GM23248 (cell line): ENCODE measurements at regions not wholly inside any gene's neighbourhood (a gene's known extent, or its start where the extent isn't known, plus 50 kb on each side); places are given as distances from the start of the nearest gene placed in this dataset.

Source experiments
- DNase-seq: peaks from one replicate; pipeline ENCODE4 v3.0.0-alpha.2; 2015
- H2AFZ ChIP-seq: fragments of 200-600 bp; sonication (generic); 2 replicates; pipeline ENCODE4 v1.6.1; 2016; ENCODE audit warnings: antibody characterized with exemption
- H3F3A ChIP-seq: fragments of 200-600 bp; sonication (generic); 2 replicates; pipeline ENCODE4 v1.6.1; 2016; ENCODE audit warnings: mild to moderate bottlenecking, antibody characterized with exemption, mixed run types; ENCODE audit not compliant: insufficient read depth
- H3K27ac ChIP-seq: fragments of 200-600 bp; sonication (generic); 2 replicates; pipeline ENCODE4 v1.5.1; 2016; ENCODE audit warnings: mild to moderate bottlenecking
- H3K27me3 ChIP-seq: fragments of 200-600 bp; sonication (generic); replicated peaks from 2 replicates; pipeline ENCODE4 v1.6.1; 2016; ENCODE audit warnings: mild to moderate bottlenecking; ENCODE audit not compliant: insufficient read depth
- H3K36me3 ChIP-seq: fragments of 200-600 bp; sonication (generic); 2 replicates; pipeline ENCODE4 v1.6.1; 2016; ENCODE audit warnings: low read depth, mild to moderate bottlenecking
- H3K4me1 ChIP-seq: fragments of 200-600 bp; sonication (generic); 2 replicates; pipeline ENCODE4 v1.6.1; 2016; ENCODE audit warnings: mild to moderate bottlenecking; ENCODE audit not compliant: insufficient read depth
- H3K4me2 ChIP-seq: fragments of 200-600 bp; sonication (generic); one replicate; pipeline ENCODE4 v1.6.1; 2016; ENCODE audit warnings: mild to moderate bottlenecking; ENCODE audit not compliant: unreplicated experiment
- H3K4me3 ChIP-seq: fragments of 200-600 bp; sonication (generic); 2 replicates; pipeline ENCODE4 v1.5.1; 2016; ENCODE audit warnings: mild to moderate bottlenecking
- H3K79me2 ChIP-seq: fragments of 200-600 bp; sonication (generic); 2 replicates; pipeline ENCODE4 v1.6.1; 2016; ENCODE audit warnings: mild to moderate bottlenecking; ENCODE audit not compliant: insufficient read depth
- H3K9ac ChIP-seq: fragments of 200-600 bp; sonication (generic); 2 replicates; pipeline ENCODE4 v1.6.1; 2016; ENCODE audit warnings: mild to moderate bottlenecking
- H3K9me2 ChIP-seq: fragments of 200-600 bp; sonication (generic); 2 replicates; pipeline ENCODE4 v1.6.1; 2016; ENCODE audit warnings: mixed run types, mild to moderate bottlenecking, moderate library complexity; ENCODE audit not compliant: insufficient read depth
- H3K9me3 ChIP-seq: fragments of 200-600 bp; sonication (generic); one replicate; pipeline ENCODE4 v1.6.1; 2017; ENCODE audit warnings: low read depth
- H4K20me1 ChIP-seq: fragments of 200-600 bp; sonication (generic); 2 replicates; pipeline ENCODE4 v1.6.0; 2016; ENCODE audit not compliant: insufficient read depth
- EZH2 ChIP-seq: fragments of 200-600 bp; sonication (generic); IDR thresholded peaks from 2 replicates; pipeline ENCODE4 v1.6.1; 2018; ENCODE audit warnings: antibody characterized with exemption, mild to moderate bottlenecking; ENCODE audit not compliant: insufficient read depth, poor library complexity, severe bottlenecking
- EZH2phosphoT487 ChIP-seq: fragments of 200-600 bp; sonication (generic); IDR thresholded peaks from 2 replicates; pipeline ENCODE4 v1.6.1; 2018; ENCODE audit warnings: antibody characterized with exemption, moderate library complexity, mild to moderate bottlenecking, low read depth; ENCODE audit not compliant: insufficient read depth
- WGBS, 2 experiments: methylation state at CpG; one replicate each; pipeline ENCODE4 v1.1.6; 2015 to 2017; ENCODE audit warnings: low lambda C conversion rate in 2 of 2, low coverage in 1 of 2; ENCODE audit errors: missing lambda C conversion rate in 2 of 2; 5-methylcytosine and 5-hydroxymethylcytosine counted together
- in situ Hi-C: fragments of 300-500 bp; cut with MboI; formaldehyde crosslinking; loops from 2 replicates; pipeline ENCODE4 v1.15.0; 2020

- Histone ChIP-seq H3K9ac (no peak overlapping the region), H3K4me3 (no peak overlapping the region), H3K9me2 (no peaks in the 10 kb centered on the region), H2AFZ (no peak overlapping the region), H3F3A (no peaks in the 10 kb centered on the region), H3K79me2 (no peaks in the 10 kb centered on the region), H3K27ac (no peak overlapping the region), H4K20me1 (no peaks in the 10 kb centered on the region), H3K27me3 (no peaks in the 10 kb centered on the region), H3K4me1 (no peaks in the 10 kb centered on the region), H3K9me3 (no peaks in the 10 kb centered on the region), H3K4me2 (no peak overlapping the region), H3K36me3 (no peaks in the 10 kb centered on the region)
- in situ Hi-C loops: loop anchor here (25.0 kb wide), 1 partner anchor 249 kb away; the partner anchor contains the start of gene CCN2
- DNase-seq: no peak
- 86 to 97% methylated on average over 3 of the region's 3 CpGs for WGBS, 2 experiments
- no peak for TF ChIP-seq EZH2
- no peak for TF ChIP-seq EZH2phosphoT487
Measured at GRCh38 chr6:132210886-132211563, 190.2 kb downstream of the MOXD1 start.

- Histone ChIP-seq H3K9me3 (no peaks in the 10 kb centered on the region), H3K4me2 (no peak overlapping the region), H3K27ac (no peak overlapping the region), H2AFZ (no peak overlapping the region), H3F3A (no peaks in the 10 kb centered on the region), H3K4me1 (no peaks in the 10 kb centered on the region), H3K9ac (no peak overlapping the region), H4K20me1 (no peaks in the 10 kb centered on the region), H3K27me3 (no peaks in the 10 kb centered on the region), H3K4me3 (no peak overlapping the region), H3K79me2 (no peaks in the 10 kb centered on the region), H3K9me2 (no peaks in the 10 kb centered on the region), H3K36me3 (no peaks in the 10 kb centered on the region)
- peak; percentile 27 for DNase-seq
- in situ Hi-C loops: loop anchor here (25.0 kb wide), 1 partner anchor 247 kb away; the partner anchor contains the start of gene CCN2
- TF ChIP-seq EZH2: no peak
- no peak for TF ChIP-seq EZH2phosphoT487
- WGBS, 2 experiments: 76 to 93% methylated on average over 1 of the region's 1 CpG
Measured at GRCh38 chr6:132209351-132209750, 191.9 kb downstream of the MOXD1 start.

GRCh38 chr6:132207991-132208390 lies 193.3 kb downstream of the MOXD1 start:
- Histone ChIP-seq H3K4me3 (no peak overlapping the region), H3K9me3 (no peaks in the 10 kb centered on the region), H3F3A (peaks cover 3% of the 10 kb centered on the region; the same call in 1 of the 2 replicates), H3K79me2 (no peaks in the 10 kb centered on the region), H3K9me2 (no peaks in the 10 kb centered on the region), H4K20me1 (no peaks in the 10 kb centered on the region), H3K27ac (no peak overlapping the region), H3K4me1 (peaks cover 3% of the 10 kb centered on the region; the same call in 1 of the 2 replicates), H3K9ac (no peak overlapping the region), H2AFZ (no peak overlapping the region), H3K4me2 (no peak overlapping the region), H3K27me3 (no peaks in the 10 kb centered on the region), H3K36me3 (no peaks in the 10 kb centered on the region)
- in situ Hi-C loops: loop anchor here (25.0 kb wide), 1 partner anchor 246 kb away; the partner anchor contains the start of gene CCN2
- TF ChIP-seq EZH2phosphoT487 (no peak), EZH2 (no peak)
- WGBS, 2 experiments: 90 to 94% methylated on average over 3 of the region's 3 CpGs
- no peak for DNase-seq

- in situ Hi-C loops: loop anchor here (25.0 kb wide), 1 partner anchor 244 kb away; the partner anchor contains the start of gene CCN2
Measured at GRCh38 chr6:132205946-132206345, 195.3 kb downstream of the MOXD1 start.

More at GRCh38 chr6:132205946-132206345, 195.3 kb downstream of the MOXD1 start:
- no peaks in the 10 kb centered on the region for H3K79me2 ChIP-seq
- no peak overlapping the region for H3K9ac ChIP-seq
- WGBS, 2 experiments: 78% methylated on average over 1 of the region's 1 CpG
- H3K27me3 ChIP-seq: no peaks in the 10 kb centered on the region
- DNase-seq: peak; percentile 10
- no peak overlapping the region for H3K4me3 ChIP-seq
- H3F3A ChIP-seq: peaks cover 14% of the 10 kb centered on the region; the same call in 1 of the 2 replicates
- no peak overlapping the region for H3K27ac ChIP-seq
- no peak for TF ChIP-seq EZH2phosphoT487
- no peak for TF ChIP-seq EZH2
- no peaks in the 10 kb centered on the region for H3K36me3 ChIP-seq
- H2AFZ ChIP-seq: no peak overlapping the region
- peaks cover 14% of the 10 kb centered on the region for H3K4me1 ChIP-seq
- H3K4me2 ChIP-seq: no peak overlapping the region
- no peaks in the 10 kb centered on the region for H3K9me2 ChIP-seq
- no peaks in the 10 kb centered on the region for H4K20me1 ChIP-seq
- no peaks in the 10 kb centered on the region for H3K9me3 ChIP-seq
